AG09319 (cell line): ENCODE measurements at regions not wholly inside any gene's neighbourhood (a gene's known extent, or its start where the extent isn't known, plus 50 kb on each side); places are given as distances from the start of the nearest gene placed in this dataset.

Experiments used
- DNase-seq: peaks from one replicate; pipeline ENCODE4 v3.0.0-alpha.2; 2010; ENCODE audit warnings: low read depth; ENCODE audit errors: extremely low read depth
- TF ChIP-seq, protein P1 (sequence below): IDR thresholded peaks from 2 replicates; pipeline ENCODE4 v1.5.1; 2011; ENCODE audit warnings: low read depth, mild to moderate bottlenecking, inconsistent platforms, low read length, moderate library complexity

DNA sequence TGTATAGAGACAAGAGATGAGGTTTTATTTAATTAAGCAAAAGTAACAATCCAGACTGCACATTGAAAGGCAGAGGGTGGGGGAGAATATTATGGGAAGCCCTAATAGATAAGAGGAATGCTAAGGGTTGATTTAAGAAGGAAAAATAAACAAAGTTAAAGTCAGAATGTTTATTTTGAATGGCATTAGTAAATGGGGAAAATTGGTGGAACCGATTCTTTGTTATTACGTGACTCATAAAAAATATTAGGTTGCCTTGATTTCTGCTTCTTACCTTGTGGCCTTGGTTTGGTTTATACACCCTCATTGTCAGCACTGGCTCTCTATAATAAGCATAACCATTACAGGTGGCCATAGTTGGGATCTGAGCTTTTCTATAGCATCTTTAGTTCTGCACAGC, 674.8 kb upstream of the CITED2 start:
- DNase-seq = no peak
- TF ChIP-seq, protein P1, sequence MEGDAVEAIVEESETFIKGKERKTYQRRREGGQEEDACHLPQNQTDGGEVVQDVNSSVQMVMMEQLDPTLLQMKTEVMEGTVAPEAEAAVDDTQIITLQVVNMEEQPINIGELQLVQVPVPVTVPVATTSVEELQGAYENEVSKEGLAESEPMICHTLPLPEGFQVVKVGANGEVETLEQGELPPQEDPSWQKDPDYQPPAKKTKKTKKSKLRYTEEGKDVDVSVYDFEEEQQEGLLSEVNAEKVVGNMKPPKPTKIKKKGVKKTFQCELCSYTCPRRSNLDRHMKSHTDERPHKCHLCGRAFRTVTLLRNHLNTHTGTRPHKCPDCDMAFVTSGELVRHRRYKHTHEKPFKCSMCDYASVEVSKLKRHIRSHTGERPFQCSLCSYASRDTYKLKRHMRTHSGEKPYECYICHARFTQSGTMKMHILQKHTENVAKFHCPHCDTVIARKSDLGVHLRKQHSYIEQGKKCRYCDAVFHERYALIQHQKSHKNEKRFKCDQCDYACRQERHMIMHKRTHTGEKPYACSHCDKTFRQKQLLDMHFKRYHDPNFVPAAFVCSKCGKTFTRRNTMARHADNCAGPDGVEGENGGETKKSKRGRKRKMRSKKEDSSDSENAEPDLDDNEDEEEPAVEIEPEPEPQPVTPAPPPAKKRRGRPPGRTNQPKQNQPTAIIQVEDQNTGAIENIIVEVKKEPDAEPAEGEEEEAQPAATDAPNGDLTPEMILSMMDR = no peak

DNA sequence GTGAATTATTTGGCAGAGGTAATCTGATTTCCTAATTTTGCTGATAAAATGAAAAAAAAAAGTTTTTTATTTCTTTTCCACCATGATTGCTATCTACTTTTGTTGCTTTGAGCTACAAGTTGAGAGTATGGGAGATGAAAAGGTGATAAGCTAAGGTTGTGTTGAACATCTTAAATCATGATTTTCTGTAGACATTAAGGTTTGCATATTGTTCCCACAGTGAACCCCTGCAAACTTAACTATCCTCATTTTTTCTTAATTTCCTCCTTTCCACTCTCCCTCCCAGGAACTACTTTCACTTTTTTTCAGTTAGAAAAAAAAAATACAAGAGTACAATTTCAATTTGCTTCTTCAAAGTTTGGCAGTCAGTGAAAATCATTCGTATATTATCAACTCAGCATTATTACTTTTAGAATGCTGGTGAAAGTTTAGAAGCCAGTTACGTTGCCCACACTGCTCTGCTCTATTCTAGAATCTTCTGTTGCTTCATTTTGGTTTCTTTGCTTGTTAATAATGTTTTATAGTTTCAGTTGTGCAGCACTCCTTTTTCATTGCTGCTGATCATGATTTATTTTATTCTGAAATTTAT, 673.8 kb upstream of the CITED2 start:
- no peak for DNase-seq
- TF ChIP-seq, protein P1 = no peak

DNA sequence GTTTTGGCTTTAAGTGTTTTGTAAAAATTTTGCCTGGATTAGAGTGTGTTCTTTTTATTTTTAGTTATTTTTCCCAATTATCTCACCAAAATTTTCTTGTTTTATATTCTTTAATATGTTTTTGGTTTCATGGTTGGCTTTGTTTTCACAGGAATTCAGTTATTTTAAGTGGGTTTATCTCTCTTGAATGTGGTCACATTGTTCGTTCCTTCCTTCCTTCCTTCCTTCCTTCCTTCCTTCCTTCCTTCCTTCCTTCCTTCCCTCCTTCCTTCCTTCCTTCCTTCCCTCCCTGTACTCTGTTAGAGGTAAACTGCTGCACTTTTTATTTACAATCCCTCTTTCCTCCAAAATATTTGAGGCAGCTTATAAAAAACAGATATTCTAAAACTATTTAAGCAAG, 672.9 kb upstream of the CITED2 start:
- TF ChIP-seq, protein P1 = no peak
- DNase-seq = no peak

DNA sequence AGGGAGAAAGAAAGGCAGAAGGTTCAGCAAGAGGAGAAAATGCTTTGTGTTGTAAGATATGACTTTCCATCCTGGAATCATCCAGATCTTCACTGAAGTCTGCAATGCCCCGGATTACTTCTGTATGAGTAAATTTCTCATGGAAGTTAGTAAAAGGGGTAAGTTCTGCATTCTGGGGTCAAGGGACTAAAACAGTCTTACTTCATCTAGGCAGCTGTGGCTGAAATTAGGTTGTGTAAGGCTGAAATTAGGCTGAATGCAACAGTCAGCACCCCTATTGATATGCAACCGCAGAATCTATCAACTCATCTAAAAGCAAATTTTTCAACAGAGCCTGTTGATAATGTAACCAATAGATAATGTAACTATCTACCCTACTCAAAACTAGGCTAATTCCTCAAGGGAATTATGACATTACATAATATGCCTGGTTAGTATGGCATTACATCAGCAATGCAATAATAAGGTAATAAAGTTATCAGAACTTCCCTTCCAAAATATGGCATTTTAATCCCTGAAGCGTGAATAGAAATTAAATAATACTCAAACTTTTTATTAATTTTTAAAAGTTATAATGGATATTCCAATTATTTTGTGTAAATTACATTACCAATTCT, 671.7 kb upstream of the CITED2 start:
- DNase-seq = no peak
- TF ChIP-seq, protein P1 = no peak

DNA sequence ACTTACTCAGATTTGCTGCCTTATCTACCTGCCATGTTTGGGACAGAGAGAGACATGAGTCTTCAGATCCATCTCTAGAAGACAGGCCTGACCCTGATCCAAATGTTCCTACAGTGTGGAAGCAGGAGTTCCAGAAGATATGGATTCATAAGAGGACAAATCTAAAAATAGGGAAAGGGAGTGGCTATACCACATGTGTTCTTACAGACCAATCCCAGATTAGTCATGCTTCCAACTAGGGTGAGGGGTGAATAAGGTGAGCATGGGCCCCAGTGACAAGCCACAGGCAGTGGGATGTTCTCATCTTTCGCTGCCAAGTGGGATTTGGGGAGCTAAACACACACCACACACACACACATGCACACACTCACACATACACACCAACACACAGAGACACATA, 670.7 kb upstream of the CITED2 start:
- DNase-seq = no peak
- TF ChIP-seq, protein P1 = no peak

DNA sequence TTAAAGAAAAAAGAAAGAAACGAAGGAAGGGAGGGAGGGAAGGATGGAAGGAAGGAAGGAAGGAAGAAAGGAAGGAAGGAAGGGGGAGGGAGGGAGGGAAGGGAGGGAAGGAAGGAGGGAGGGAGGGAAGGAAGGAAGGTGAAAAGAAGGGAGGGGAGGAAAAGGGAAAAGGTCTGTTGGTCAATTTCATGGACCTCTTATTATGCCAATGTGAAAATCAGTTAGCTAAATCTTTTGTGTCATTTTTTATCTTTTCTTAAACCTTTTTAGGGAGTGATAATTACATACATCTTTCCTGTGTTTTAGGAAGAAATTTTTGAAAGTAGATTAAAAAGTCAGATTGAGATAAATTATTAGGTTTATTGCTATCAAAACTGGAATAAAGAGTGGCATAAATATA, 670.2 kb upstream of the CITED2 start:
- TF ChIP-seq, protein P1 = no peak
- DNase-seq = no peak

DNA sequence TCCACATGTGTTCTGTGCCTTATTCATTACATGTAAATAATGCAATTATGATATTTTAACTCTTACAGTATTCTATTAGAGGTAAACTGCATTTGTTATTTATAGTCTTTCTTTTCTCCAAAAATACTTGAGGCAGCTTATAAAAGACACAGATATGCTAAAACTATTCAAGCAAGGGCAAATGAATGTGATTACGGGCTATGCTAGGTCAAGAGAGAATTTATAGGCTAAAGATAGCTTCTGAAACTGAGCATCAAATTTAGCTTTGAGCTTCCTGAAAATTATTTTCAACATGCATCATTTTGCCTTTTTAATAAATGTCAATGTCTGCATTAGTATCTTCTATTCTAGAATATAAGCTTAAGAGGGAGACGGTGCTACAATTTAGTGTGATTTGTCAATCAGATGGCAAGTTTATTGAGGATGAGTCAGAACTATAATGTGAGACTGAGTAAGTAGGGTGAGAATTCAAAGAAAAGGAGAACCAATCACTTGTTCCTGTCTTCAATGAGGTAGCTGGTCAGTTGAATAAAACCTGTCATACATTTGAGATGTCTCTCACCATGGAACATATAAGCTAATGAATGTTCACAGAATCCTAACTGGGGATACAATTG, 669.4 kb upstream of the CITED2 start:
- TF ChIP-seq, protein P1 = no peak
- no peak for DNase-seq
